Panc1 (cell line): ENCODE measurements at regions not wholly inside any gene's neighbourhood (a gene's known extent, or its start where the extent isn't known, plus 50 kb on each side); places are given as distances from the start of the nearest gene placed in this dataset.
"Not testable (repeated sequence)": the region's sequence is repeated elsewhere in the genome, so short reads cannot be mapped to it uniquely, and the experiment has no call there.

Experiments
- ATAC-seq: fragments of 200-7000 bp; cut with Tn5 transposase; 2 replicates; pipeline ENCODE4 v1.9.1; 2020; ENCODE audit warnings: mild to moderate bottlenecking, moderate library complexity
- BruUV-seq: library from RNA; stranded (reverse); fragments of 400-500 nt; replicated peaks from 2 replicates; lab custom pipeline; 2021; lab: Mats Ljungman, UMichigan
- CTCF ChIA-PET: fragments of 300-600 bp; sonication (Branson Sonifier 250); formaldehyde crosslinking; loops from one replicate; lab custom pipeline; 2022; ENCODE audit warnings: antibody characterized with exemption; lab: Charles Lee
- POLR2A ChIA-PET: fragments of 300-600 bp; sonication (Branson Sonifier 250); formaldehyde crosslinking; loops from one replicate; lab custom pipeline; 2022; ENCODE audit warnings: antibody characterized with exemption; lab: Charles Lee
- DNase-seq: peaks from one replicate; pipeline ENCODE4 v3.0.0-alpha.2; 2010; ENCODE audit warnings: low read depth, low spot score
- H3K27ac ChIP-seq: 2 replicates; pipeline ENCODE4 v1.5.1; 2011; ENCODE audit warnings: mild to moderate bottlenecking, low read length, inconsistent platforms
- H3K27me3 ChIP-seq: fragments of 200-500 bp; sonication (Bioruptor generic); 2 replicates; pipeline ENCODE4 v1.6.0; 2014; ENCODE audit warnings: low read length, inconsistent platforms; ENCODE audit not compliant: control insufficient read depth, insufficient read depth
- H3K36me3 ChIP-seq: fragments of 200-500 bp; sonication (Bioruptor generic); 2 replicates; pipeline ENCODE4 v1.5.1; 2014; ENCODE audit warnings: inconsistent platforms, mild to moderate bottlenecking, low read length, moderate library complexity; ENCODE audit not compliant: control insufficient read depth, insufficient read depth
- H3K4me1 ChIP-seq: 2 replicates; pipeline ENCODE4 v1.5.1; 2011; ENCODE audit warnings: inconsistent platforms, mild to moderate bottlenecking, low read length, moderate library complexity; ENCODE audit not compliant: control insufficient read depth, insufficient read depth
- H3K4me3 ChIP-seq, 2 experiments: 2 replicates each; pipeline ENCODE4 v1.5.1; 2011 to 2012; ENCODE audit warnings: low read depth in 2 of 2, low read length in 2 of 2, mild to moderate bottlenecking in 2 of 2, inconsistent platforms in 1 of 2, moderate library complexity in 1 of 2
- H3K9me3 ChIP-seq: fragments of 200-500 bp; sonication (Bioruptor generic); 2 replicates; pipeline ENCODE4 v1.5.1; 2014; ENCODE audit warnings: low read depth, mild to moderate bottlenecking, inconsistent platforms, low read length, moderate library complexity; ENCODE audit not compliant: control insufficient read depth, insufficient read depth
- POLR2AphosphoS5 ChIP-seq: IDR thresholded peaks from 2 replicates; pipeline ENCODE4 v1.6.1; 2012; ENCODE audit warnings: mild to moderate bottlenecking, low read depth, low read length, moderate library complexity
- REST ChIP-seq, 2 experiments: IDR thresholded peaks; 2 replicates each; pipeline ENCODE4 v1.6.1; 2011 to 2012; ENCODE audit warnings: low read depth in 2 of 2, control low read depth in 1 of 2, low read length in 1 of 2, mild to moderate bottlenecking in 1 of 2, moderate library complexity in 1 of 2; ENCODE audit not compliant: insufficient read depth in 1 of 2
- SIN3A ChIP-seq: IDR thresholded peaks from 2 replicates; pipeline ENCODE4 v1.6.1; 2012; ENCODE audit warnings: low read depth, mild to moderate bottlenecking, low read length, moderate library complexity, borderline replicate concordance; ENCODE audit not compliant: insufficient read depth
- TCF7L2 ChIP-seq: IDR thresholded peaks from 2 replicates; pipeline ENCODE4 v1.6.1; 2011; ENCODE audit warnings: mild to moderate bottlenecking, low read depth, low read length, inconsistent platforms
- in situ Hi-C: cut with HindIII; loops from 2 replicates; pipeline ENCODE4 v1.10.0; 2016; ENCODE audit warnings: low sequenced_read_pairs, low pct_unique_long_range_greater_than_20kb
- intact Hi-C: fragments of 100-400 bp; cut with micrococcal nuclease; formaldehyde crosslinking; loops from one replicate; pipeline ENCODE4 v1.10.0; 2022; ENCODE audit not compliant: unreplicated experiment

GRCh38 chr10:45555795-45556194 is 116.8 kb downstream of the ZFAND4 start:
- no peak for ATAC-seq
- Histone ChIP-seq H3K4me3 (no peak overlapping the region), H3K27ac (no peak overlapping the region), H3K4me1 (peaks cover 17% of the 10 kb centered on the region), H3K27me3 (no peaks in the 10 kb centered on the region), H3K36me3 (no peaks in the 10 kb centered on the region), H3K9me3 (no peaks in the 10 kb centered on the region)
- CTCF ChIA-PET, result no interaction called here
- DNase-seq, result no peak
- BruUV-seq, result no TSS peak
- POLR2A ChIA-PET, result no interaction called here
- intact Hi-C loops (no loop called here), in situ Hi-C loops (no loop called here)
- TF ChIP-seq SIN3A, result no peak
- no peak for TF ChIP-seq POLR2AphosphoS5
- no peak for TF ChIP-seq TCF7L2
- no peak for TF ChIP-seq REST (IDR thresholded peaks at IDR 0.05; ENCODE audit: insufficient read depth in 1 of 2, low read depth in 2 of 2, low read length in 1 of 2)

DNA sequence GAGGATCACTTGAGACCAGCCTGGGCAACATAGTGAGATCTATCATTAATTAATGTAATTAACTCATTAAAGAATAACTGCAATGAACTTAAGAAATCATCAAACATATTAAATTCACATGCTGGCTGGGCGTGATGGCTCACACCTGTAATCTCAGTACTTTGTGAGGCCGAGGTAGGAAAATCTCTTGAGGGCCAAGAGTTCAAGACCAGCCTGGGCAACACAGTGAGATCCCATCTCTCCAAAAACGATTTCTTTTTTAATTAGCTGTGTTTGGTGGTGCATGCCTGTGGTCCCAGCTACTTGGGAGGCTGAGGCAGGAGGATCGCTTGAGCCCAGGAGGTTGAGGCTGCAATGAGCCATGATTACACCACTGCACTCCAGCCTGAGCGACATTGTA is 117.2 kb downstream of the ZFAND4 start:
- H3K4me3 ChIP-seq, POLR2A ChIA-PET, BruUV-seq, in situ Hi-C loops, H3K27ac ChIP-seq, CTCF ChIA-PET, ATAC-seq, intact Hi-C loops, H3K27me3 ChIP-seq, H3K36me3 ChIP-seq, H3K9me3 ChIP-seq, DNase-seq: not testable (repeated sequence)
- H3K4me1 ChIP-seq, result peaks cover 12% of the 10 kb centered on the region

DNA sequence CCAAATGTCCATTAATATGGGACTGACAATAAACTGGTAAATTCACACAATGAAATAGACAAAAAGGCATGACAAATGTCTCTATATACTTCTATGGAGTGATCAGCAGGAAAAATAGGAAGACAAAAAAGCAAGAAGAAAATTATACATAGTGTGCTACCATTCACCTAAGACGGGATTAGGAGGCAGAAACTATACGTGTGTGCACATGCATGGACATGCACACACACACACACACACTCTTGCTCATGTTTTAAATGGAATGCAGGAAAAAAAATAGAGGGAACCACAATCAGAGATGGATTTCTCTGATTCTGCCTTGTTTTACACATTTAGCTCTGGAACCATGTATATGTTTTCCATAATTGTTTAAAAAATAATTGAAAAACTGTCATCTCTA is 119.0 kb downstream of the ZFAND4 start:
- CTCF ChIA-PET, result no interaction called here
- Histone ChIP-seq H3K4me1 (peaks cover 11% of the 10 kb centered on the region; the same call in 1 of the 2 replicates), H3K27me3 (no peaks in the 10 kb centered on the region), H3K9me3 (no peaks in the 10 kb centered on the region), H3K36me3 (no peaks in the 10 kb centered on the region), H3K27ac (no peak overlapping the region), H3K4me3 (no peak overlapping the region)
- TF ChIP-seq POLR2AphosphoS5 (no peak), REST (IDR thresholded peaks at IDR 0.05; ENCODE audit: insufficient read depth in 1 of 2, low read depth in 2 of 2, low read length in 1 of 2) (no peak), SIN3A (no peak), TCF7L2 (no peak)
- DNase-seq (no peak), ATAC-seq (no peak)
- intact Hi-C loops (no loop called here), in situ Hi-C loops (no loop called here)
- no TSS peak for BruUV-seq
- POLR2A ChIA-PET, result no interaction called here
